ENCODE measurements at regions not wholly inside any gene's neighbourhood (a gene's known extent, or its start where the extent isn't known, plus 50 kb on each side); places are given as distances from the start of the nearest gene placed in this dataset.

- TF ChIP-seq CTCF (optimal IDR thresholded peaks at IDR 0.05 in 1 of 3, IDR thresholded peaks at IDR 0.05 in 1 of 3, conservative IDR thresholded peaks at IDR 0.05 in 1 of 3; ENCODE audit: extremely low read depth in 1 of 3, insufficient read depth in 2 of 3, low read length in 3 of 3) (no peak), EZH2 (IDR thresholded peaks at IDR 0.05; ENCODE audit: low read length) (no peak)
These were observed 170.9 kb downstream of the SCP2D1 start for GRCh38 chr20:18984238-18985200.
